ENCODE measurements at regions not wholly inside any gene's neighbourhood (a gene's known extent, or its start where the extent isn't known, plus 50 kb on each side); places are given as distances from the start of the nearest gene placed in this dataset.

GRCh38 chr22:44577391-44578109 is 79.5 kb upstream of the RTL6 start:
- Histone ChIP-seq H3K4me1 (ENCODE audit: control insufficient read depth, extremely low read depth, insufficient read depth, low read length) (no peaks in the 10 kb centered on the region), H3K27me3 (ENCODE audit: control insufficient read depth in 2 of 2, insufficient read depth in 2 of 2, low read length in 2 of 2) (no peaks in the 10 kb centered on the region), H3K9me3 (replicated peaks; ENCODE audit: control insufficient read depth, insufficient read depth, low read length) (no peaks in the 10 kb centered on the region), H2AFZ (ENCODE audit: low read depth, low read length) (no peak overlapping the region), H3K79me2 (ENCODE audit: control insufficient read depth, insufficient read depth, low read length) (no peaks in the 10 kb centered on the region), H3K27ac (ENCODE audit: insufficient read depth, low read depth, low read length) (no peak overlapping the region), H4K20me1 (replicated peaks; ENCODE audit: control insufficient read depth, extremely low read depth, insufficient read depth, low read length) (no peaks in the 10 kb centered on the region), H3K4me2 (ENCODE audit: insufficient read depth, low read length) (no peak overlapping the region), H3K36me3 (ENCODE audit: control insufficient read depth in 2 of 2, extremely low read depth in 1 of 2, insufficient read depth in 2 of 2, low read length in 2 of 2) (no peaks in the 10 kb centered on the region), H3K9ac (replicated peaks; ENCODE audit: extremely low read depth, insufficient read depth, low read length) (no peak overlapping the region), H3K4me3 (replicated peaks in 1 of 3; ENCODE audit: insufficient read depth in 1 of 3, low read depth in 1 of 3, low read length in 3 of 3) (no peak overlapping the region), H3K9me1 (replicated peaks; ENCODE audit: control insufficient read depth, extremely low read depth, insufficient read depth, low read length) (no peaks in the 10 kb centered on the region)
- FAIRE-seq (no peak), DNase-seq (ENCODE audit: low read depth, low spot score) (no peak)
- intact Hi-C loops (cut with micrococcal nuclease) = no loop called here
- TF ChIP-seq, protein P1, sequence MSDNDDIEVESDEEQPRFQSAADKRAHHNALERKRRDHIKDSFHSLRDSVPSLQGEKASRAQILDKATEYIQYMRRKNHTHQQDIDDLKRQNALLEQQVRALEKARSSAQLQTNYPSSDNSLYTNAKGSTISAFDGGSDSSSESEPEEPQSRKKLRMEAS (IDR thresholded peaks at IDR 0.05; ENCODE audit: insufficient read depth, insufficient read length) = no peak
- TF ChIP-seq EZH2 (IDR thresholded peaks at IDR 0.05; ENCODE audit: borderline replicate concordance, low read depth, low read length, severe bottlenecking) = no peak
- TF ChIP-seq GATA2 (IDR thresholded peaks at IDR 0.05; ENCODE audit: insufficient read depth, insufficient read length, low read depth, low read length) = no peak
- TF ChIP-seq FOS (IDR thresholded peaks at IDR 0.05; ENCODE audit: borderline replicate concordance, insufficient read depth, low read length) = no peak
- no peak for TF ChIP-seq JUN (IDR thresholded peaks at IDR 0.05; ENCODE audit: borderline replicate concordance, insufficient read depth, insufficient read length, low read depth)
- TF ChIP-seq POLR2AphosphoS5 (IDR thresholded peaks at IDR 0.05; ENCODE audit: insufficient read depth, low read depth, low read length) = no peak
- TF ChIP-seq, protein P2, sequence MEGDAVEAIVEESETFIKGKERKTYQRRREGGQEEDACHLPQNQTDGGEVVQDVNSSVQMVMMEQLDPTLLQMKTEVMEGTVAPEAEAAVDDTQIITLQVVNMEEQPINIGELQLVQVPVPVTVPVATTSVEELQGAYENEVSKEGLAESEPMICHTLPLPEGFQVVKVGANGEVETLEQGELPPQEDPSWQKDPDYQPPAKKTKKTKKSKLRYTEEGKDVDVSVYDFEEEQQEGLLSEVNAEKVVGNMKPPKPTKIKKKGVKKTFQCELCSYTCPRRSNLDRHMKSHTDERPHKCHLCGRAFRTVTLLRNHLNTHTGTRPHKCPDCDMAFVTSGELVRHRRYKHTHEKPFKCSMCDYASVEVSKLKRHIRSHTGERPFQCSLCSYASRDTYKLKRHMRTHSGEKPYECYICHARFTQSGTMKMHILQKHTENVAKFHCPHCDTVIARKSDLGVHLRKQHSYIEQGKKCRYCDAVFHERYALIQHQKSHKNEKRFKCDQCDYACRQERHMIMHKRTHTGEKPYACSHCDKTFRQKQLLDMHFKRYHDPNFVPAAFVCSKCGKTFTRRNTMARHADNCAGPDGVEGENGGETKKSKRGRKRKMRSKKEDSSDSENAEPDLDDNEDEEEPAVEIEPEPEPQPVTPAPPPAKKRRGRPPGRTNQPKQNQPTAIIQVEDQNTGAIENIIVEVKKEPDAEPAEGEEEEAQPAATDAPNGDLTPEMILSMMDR (IDR thresholded peaks at IDR 0.05; ENCODE audit: extremely low read depth in 1 of 2, insufficient read depth in 1 of 2, low read depth in 1 of 2, low read length in 2 of 2) = no peak
- TF ChIP-seq POLR2A (IDR thresholded peaks at IDR 0.05; ENCODE audit: low read depth, low read length) = no peak
- no peak for TF ChIP-seq MYC (IDR thresholded peaks at IDR 0.05; ENCODE audit: low read depth, low read length)
- dilution Hi-C loops (cut with MboI; ENCODE audit: extremely low pct_ligation_motif_present, low sequenced_read_pairs) = no loop called here
- no TSS peak for BruUV-seq (replicated peaks)
- ChIA-PET CTCF (interaction anchor here (2.6 kb wide), 1 partner anchor 10 kb away, joined by 7 read pairs; no protein-coding TSS in a partner anchor), POLR2A (interaction anchor here (0.6 kb wide), 1 partner anchor 653 kb away, joined by 3 read pairs; no protein-coding TSS in a partner anchor)

Data from endothelial cell of umbilical vein (primary cell).